RPMI7951 (cell line): ENCODE measurements at regions not wholly inside any gene's neighbourhood (a gene's known extent, or its start where the extent isn't known, plus 50 kb on each side); places are given as distances from the start of the nearest gene placed in this dataset.

Experiments used
- DNase-seq: peaks from one replicate; pipeline ENCODE4 v3.0.0-alpha.2; 2012; ENCODE audit warnings: low read depth

- no peak for DNase-seq
Observed at GRCh38 chr21:38556390-38556789, 58.1 kb upstream of the ERG start.

- DNase-seq, result no peak
Observed at GRCh38 chr21:38561205-38561604, 62.9 kb upstream of the ERG start.

- DNase-seq, result no peak
Observed at GRCh38 chr21:38561613-38562581, 63.6 kb upstream of the ERG start.

- DNase-seq, result peak; percentile 53
Observed at GRCh38 chr21:38567335-38567969, 69.2 kb upstream of the ERG start.

GRCh38 chr21:38567970-38568360 lies 69.7 kb upstream of the ERG start:
- DNase-seq, result no peak

GRCh38 chr21:38569733-38570132 lies 71.5 kb upstream of the ERG start:
- DNase-seq, result no peak

- no peak for DNase-seq
Observed at GRCh38 chr21:38570596-38570995, 72.3 kb upstream of the ERG start.

GRCh38 chr21:38574895-38575575 lies 76.8 kb upstream of the ERG start:
- DNase-seq, result no peak

GRCh38 chr21:38577887-38578286 lies 79.6 kb upstream of the ERG start:
- DNase-seq, result no peak

- no peak for DNase-seq
Observed at GRCh38 chr21:38590449-38591217, 92.4 kb upstream of the ERG start.

- no peak for DNase-seq
Observed at GRCh38 chr21:38591218-38591537, 92.9 kb upstream of the ERG start.

- DNase-seq, result no peak
Observed at GRCh38 chr21:38596264-38597042, 98.2 kb upstream of the ERG start.

GRCh38 chr21:38597421-38597820 lies 99.1 kb upstream of the ERG start:
- peak; percentile 12 for DNase-seq

GRCh38 chr21:38598413-38598812 lies 100.1 kb upstream of the ERG start:
- DNase-seq, result no peak

- DNase-seq, result no peak
Observed at GRCh38 chr21:38599381-38599975, 101.2 kb upstream of the ERG start.

- no peak for DNase-seq
Observed at GRCh38 chr21:38600106-38600505, 101.8 kb upstream of the ERG start.

- DNase-seq, result no peak
Observed at GRCh38 chr21:38605236-38605635, 107.0 kb upstream of the ERG start.

- DNase-seq, result no peak
Observed at GRCh38 chr21:38609580-38609979, 111.3 kb upstream of the ERG start.

GRCh38 chr21:38610623-38611251 lies 112.5 kb upstream of the ERG start:
- DNase-seq, result no peak

GRCh38 chr21:38611277-38611676 lies 113.0 kb upstream of the ERG start:
- no peak for DNase-seq
